ENCODE measurements at regions not wholly inside any gene's neighbourhood (a gene's known extent, or its start where the extent isn't known, plus 50 kb on each side); places are given as distances from the start of the nearest gene placed in this dataset.

DNA sequence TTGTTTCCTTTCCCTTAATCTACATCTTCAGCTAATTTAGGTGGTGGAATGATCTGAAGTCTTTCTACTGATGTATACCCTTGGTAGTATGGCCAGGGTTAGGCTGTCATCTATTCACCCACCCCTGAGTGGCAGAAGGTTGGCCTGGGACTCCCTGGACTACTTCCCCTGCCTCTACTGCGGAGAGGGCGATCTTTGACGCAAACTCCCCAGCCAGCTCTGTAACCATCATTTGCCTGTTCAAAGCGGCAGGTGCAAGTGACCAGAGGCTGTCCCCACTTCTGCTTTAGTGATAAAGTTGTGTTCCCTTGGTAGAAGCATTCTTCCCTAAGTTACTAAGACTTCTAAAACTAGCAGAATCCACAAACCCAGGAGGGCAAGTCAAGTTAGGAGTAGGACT, 70.8 kb upstream of the UNC5B start:
- in situ Hi-C loops (cut with HindIII; ENCODE audit: low pct_ligation_motif_present, low sequenced_read_pairs): no loop called here
- Histone ChIP-seq H3K36me3 (replicated peaks) (no peaks in the 10 kb centered on the region), H3K27me3 (replicated peaks) (peaks cover 4% of the 10 kb centered on the region), H3K27ac (no peak overlapping the region), H3K4me3 (ENCODE audit: low read depth, low read length) (no peak overlapping the region)
- no peak for DNase-seq
- TF ChIP-seq, protein P1, sequence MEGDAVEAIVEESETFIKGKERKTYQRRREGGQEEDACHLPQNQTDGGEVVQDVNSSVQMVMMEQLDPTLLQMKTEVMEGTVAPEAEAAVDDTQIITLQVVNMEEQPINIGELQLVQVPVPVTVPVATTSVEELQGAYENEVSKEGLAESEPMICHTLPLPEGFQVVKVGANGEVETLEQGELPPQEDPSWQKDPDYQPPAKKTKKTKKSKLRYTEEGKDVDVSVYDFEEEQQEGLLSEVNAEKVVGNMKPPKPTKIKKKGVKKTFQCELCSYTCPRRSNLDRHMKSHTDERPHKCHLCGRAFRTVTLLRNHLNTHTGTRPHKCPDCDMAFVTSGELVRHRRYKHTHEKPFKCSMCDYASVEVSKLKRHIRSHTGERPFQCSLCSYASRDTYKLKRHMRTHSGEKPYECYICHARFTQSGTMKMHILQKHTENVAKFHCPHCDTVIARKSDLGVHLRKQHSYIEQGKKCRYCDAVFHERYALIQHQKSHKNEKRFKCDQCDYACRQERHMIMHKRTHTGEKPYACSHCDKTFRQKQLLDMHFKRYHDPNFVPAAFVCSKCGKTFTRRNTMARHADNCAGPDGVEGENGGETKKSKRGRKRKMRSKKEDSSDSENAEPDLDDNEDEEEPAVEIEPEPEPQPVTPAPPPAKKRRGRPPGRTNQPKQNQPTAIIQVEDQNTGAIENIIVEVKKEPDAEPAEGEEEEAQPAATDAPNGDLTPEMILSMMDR (IDR thresholded peaks at IDR 0.05; ENCODE audit: low read depth, low read length, missing control alignments): no peak

DNA sequence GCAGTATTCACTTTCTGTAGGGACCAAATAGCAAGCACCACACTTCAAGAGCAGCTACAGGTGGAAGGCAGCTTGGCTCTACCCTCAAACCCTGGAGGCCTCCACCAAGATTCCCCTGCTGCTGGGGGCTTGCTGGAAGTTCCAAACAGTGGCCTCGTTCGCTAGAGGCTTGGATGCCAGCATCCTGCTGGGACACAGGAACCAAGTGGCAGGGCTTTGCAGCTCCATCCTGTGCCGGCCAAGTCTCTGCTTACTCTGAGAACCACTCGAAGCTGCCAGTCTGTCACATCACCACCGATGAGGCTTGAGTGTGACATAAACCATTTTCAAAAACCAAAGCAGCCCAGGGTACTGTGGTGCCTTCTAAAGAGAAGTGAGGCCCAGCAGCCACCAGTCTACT, 69.2 kb upstream of the UNC5B start:
- H3K4me3 ChIP-seq (ENCODE audit: low read depth, low read length): no peak overlapping the region
- in situ Hi-C loops (cut with HindIII; ENCODE audit: low pct_ligation_motif_present, low sequenced_read_pairs): no loop called here
- TF ChIP-seq, protein P1 (IDR thresholded peaks at IDR 0.05; ENCODE audit: low read depth, low read length, missing control alignments): no peak
- no peaks in the 10 kb centered on the region for H3K36me3 ChIP-seq (replicated peaks)
- H3K27me3 ChIP-seq (replicated peaks): peaks cover 4% of the 10 kb centered on the region
- DNase-seq: no peak
- no peak overlapping the region for H3K27ac ChIP-seq

DNA sequence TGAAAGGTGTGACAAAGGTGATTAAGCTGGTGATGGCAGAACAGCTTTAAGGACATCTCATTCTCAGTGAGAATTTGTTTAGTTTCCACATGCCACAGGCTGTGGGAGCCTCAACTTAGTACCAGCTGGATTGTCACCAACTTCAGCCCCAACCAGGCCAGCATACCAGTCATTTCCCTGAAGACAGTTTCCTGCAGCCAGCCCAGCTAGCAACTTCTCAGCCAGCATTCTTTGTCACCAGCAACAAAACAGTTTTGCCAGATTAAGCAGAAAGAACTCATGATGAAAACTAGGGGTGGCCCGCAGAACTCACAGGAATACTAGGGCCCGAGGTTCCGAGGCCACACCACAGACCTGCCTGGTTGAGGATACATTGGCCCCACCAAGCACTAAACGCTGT, 68.8 kb upstream of the UNC5B start:
- no peak for DNase-seq
- in situ Hi-C loops (cut with HindIII; ENCODE audit: low pct_ligation_motif_present, low sequenced_read_pairs): no loop called here
- no peak overlapping the region for H3K27ac ChIP-seq
- H3K36me3 ChIP-seq (replicated peaks): no peaks in the 10 kb centered on the region
- H3K27me3 ChIP-seq (replicated peaks): peaks cover 4% of the 10 kb centered on the region
- TF ChIP-seq, protein P1 (IDR thresholded peaks at IDR 0.05; ENCODE audit: low read depth, low read length, missing control alignments): no peak
- H3K4me3 ChIP-seq (ENCODE audit: low read depth, low read length): no peak overlapping the region

DNA sequence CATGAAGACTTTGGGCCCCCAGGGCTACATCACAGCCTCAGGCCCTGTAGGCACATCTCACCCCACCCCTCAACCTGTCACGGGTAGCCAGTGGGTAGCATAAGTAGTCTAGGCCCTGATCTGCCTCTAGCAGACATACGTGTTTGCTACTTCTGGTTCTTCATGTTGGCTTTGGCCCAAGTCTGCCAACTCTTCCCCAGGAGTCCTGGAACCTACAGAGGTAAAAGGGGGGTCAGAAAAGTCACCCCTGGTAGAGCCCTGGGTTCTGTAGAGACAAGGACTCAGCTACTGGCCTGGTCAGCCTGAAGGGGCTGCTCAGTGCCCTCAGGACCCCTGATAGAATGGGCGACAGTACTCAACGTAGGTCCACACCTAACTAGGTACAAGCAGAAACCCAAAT, 67.5 kb upstream of the UNC5B start:
- H3K27ac ChIP-seq: no peak overlapping the region
- no peak for DNase-seq
- no peaks in the 10 kb centered on the region for H3K36me3 ChIP-seq (replicated peaks)
- peaks cover 2% of the 10 kb centered on the region for H3K27me3 ChIP-seq (replicated peaks)
- no peak overlapping the region for H3K4me3 ChIP-seq (ENCODE audit: low read depth, low read length)
- in situ Hi-C loops (cut with HindIII; ENCODE audit: low pct_ligation_motif_present, low sequenced_read_pairs): no loop called here
- TF ChIP-seq, protein P1 (IDR thresholded peaks at IDR 0.05; ENCODE audit: low read depth, low read length, missing control alignments): no peak

DNA sequence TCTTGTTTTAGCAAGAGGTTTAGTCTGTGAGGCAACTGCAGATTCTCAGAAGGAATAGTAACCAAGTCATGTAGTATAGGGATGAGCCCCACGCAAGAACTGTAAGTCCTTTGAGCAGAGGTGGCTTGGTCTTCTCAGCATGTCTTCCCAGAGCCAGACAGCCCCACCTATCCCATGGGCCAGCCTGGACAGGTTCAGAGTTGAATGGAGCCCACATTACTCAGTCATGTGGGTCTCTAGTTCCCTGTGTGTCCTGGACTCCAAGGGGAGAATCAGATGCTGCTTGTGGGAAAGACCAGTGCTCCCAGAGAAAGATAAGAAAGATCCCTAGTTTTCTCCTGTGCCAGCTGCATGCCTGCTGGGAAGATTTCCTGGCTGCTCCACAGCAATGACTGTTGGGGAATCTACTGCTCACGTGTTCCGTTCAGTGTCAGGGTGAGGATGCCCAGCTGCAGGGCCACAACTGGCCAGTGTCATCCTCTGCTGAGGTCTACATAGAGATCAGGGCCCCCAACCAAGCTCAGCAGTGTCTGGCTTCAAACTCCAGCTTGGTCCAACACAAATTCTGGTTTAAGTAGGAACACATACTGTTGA, 66.9 kb upstream of the UNC5B start:
- TF ChIP-seq, protein P1 (IDR thresholded peaks at IDR 0.05; ENCODE audit: low read depth, low read length, missing control alignments): no peak
- no peak for DNase-seq
- H3K27ac ChIP-seq: no peak overlapping the region
- H3K4me3 ChIP-seq (ENCODE audit: low read depth, low read length): no peak overlapping the region
- no peaks in the 10 kb centered on the region for H3K36me3 ChIP-seq (replicated peaks)
- in situ Hi-C loops (cut with HindIII; ENCODE audit: low pct_ligation_motif_present, low sequenced_read_pairs): no loop called here
- H3K27me3 ChIP-seq (replicated peaks): peaks cover 2% of the 10 kb centered on the region

DNA sequence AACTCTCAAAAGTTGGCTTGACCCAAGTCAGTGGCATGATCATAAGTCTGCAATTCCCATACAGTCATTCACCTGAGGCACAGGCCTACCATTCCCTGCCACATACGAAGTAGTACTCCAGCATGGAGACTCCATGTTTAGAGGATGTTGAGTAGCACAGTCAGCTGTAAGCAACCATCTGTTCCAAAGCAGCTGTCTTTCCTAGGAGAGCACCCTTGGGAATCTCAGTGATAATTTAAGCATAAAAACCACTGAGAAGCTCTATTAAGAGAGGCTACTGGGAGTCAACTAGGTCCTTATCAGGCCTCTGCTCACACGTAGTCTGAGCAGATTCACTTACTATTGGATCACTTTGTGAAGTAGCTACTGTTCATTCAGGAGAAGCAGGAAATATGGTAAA, 61.6 kb upstream of the UNC5B start:
- TF ChIP-seq, protein P1 (IDR thresholded peaks at IDR 0.05; ENCODE audit: low read depth, low read length, missing control alignments): no peak
- Histone ChIP-seq H3K36me3 (replicated peaks) (no peaks in the 10 kb centered on the region), H3K27me3 (replicated peaks) (peaks cover 1% of the 10 kb centered on the region), H3K4me3 (ENCODE audit: low read depth, low read length) (no peak overlapping the region), H3K27ac (no peak overlapping the region)
- in situ Hi-C loops (cut with HindIII; ENCODE audit: low pct_ligation_motif_present, low sequenced_read_pairs): no loop called here
- no peak for DNase-seq

Measured in brain microvascular endothelial cell (primary cell).